ENCODE measurements at regions not wholly inside any gene's neighbourhood (a gene's known extent, or its start where the extent isn't known, plus 50 kb on each side); places are given as distances from the start of the nearest gene placed in this dataset.

GRCh38 chr10:123548770-123549169 lies 117.4 kb upstream of the GPR26 start:
- WGBS (ENCODE audit: low lambda C conversion rate), result 9% methylated on average over 1 of the region's 2 CpGs
- Histone ChIP-seq H3K27me3 (ENCODE audit: control insufficient read depth in 1 of 2, insufficient read depth in 2 of 2, low read length in 2 of 2) (peaks cover 2 to 9% of the 10 kb centered on the region in 2 experiments; a peak in 1 of 5 replicates), H3K36me3 (replicated peaks in 1 of 2; ENCODE audit: control insufficient read depth in 1 of 2, insufficient read depth in 2 of 2, low read length in 2 of 2) (no peaks in the 10 kb centered on the region), H3K9me3 (ENCODE audit: low read length) (peaks cover 5% of the 10 kb centered on the region; the same call in 1 of the 2 replicates), H3K4me3 (replicated peaks in 1 of 3; ENCODE audit: insufficient read depth in 1 of 3, low read depth in 2 of 3, low read length in 3 of 3) (no peak overlapping the region), H4K20me1 (ENCODE audit: insufficient read depth, low read length) (no peaks in the 10 kb centered on the region), H2AFZ (ENCODE audit: low read length) (no peak overlapping the region), H3K27ac (ENCODE audit: extremely low read length, insufficient read depth, low read length) (no peak overlapping the region), H3K4me1 (ENCODE audit: insufficient read depth, low read length) (no peaks in the 10 kb centered on the region), H3K9ac (ENCODE audit: insufficient read depth, low read depth, low read length) (no peak overlapping the region), H3K4me2 (ENCODE audit: low read depth, low read length) (no peak overlapping the region), H3K79me2 (ENCODE audit: insufficient read depth, low read length) (no peaks in the 10 kb centered on the region)
- ATAC-seq (no peak), DNase-seq (ENCODE audit: low spot score) (no peak), FAIRE-seq (no peak)
- TF ChIP-seq NFKB2 (CRISPR knock-in tag; IDR thresholded peaks at IDR 0.05; ENCODE audit: borderline replicate concordance) (no peak), ZNF850 (CRISPR knock-in tag; conservative IDR thresholded peaks at IDR 0.05) (no peak), DPF2 (CRISPR knock-in tag; IDR thresholded peaks at IDR 0.05; ENCODE audit: borderline replicate concordance, low read depth) (no peak), EHMT2 (IDR thresholded peaks at IDR 0.05; ENCODE audit: borderline replicate concordance, low read depth, low read length) (no peak), MAFF (IDR thresholded peaks at IDR 0.05; ENCODE audit: low read depth, low read length) (no peak), ZBTB8A (CRISPR knock-in tag; IDR thresholded peaks at IDR 0.05; ENCODE audit: borderline replicate concordance, low read depth) (no peak), AKAP8 (CRISPR knock-in tag; IDR thresholded peaks at IDR 0.05) (no peak), GABPB1 (CRISPR knock-in tag; IDR thresholded peaks at IDR 0.05) (no peak), ZNF496 (CRISPR knock-in tag; IDR thresholded peaks at IDR 0.05; ENCODE audit: insufficient replicate concordance) (no peak), JUND (CRISPR knock-in tag; IDR thresholded peaks at IDR 0.05) (no peak), ZNF224 (CRISPR knock-in tag; IDR thresholded peaks at IDR 0.05) (no peak), GATA4 (IDR thresholded peaks at IDR 0.05; ENCODE audit: borderline replicate concordance, low read depth) (no peak)
- in situ Hi-C loops (cut with HindIII; ENCODE audit: extremely low pct_ligation_motif_present, low pct_unique_long_range_greater_than_20kb), result no loop called here
- no TSS peak for BruUV-seq (replicated peaks)
- intact Hi-C loops (cut with micrococcal nuclease; ENCODE audit: unreplicated experiment), result no loop called here
- POLR2A ChIA-PET, result no interaction called here
- CTCF ChIA-PET (ENCODE audit: low intra/inter-chr PET ratio, low total read pairs), result no interaction called here

Measured in HepG2 (cell line).